ENCODE measurements at regions not wholly inside any gene's neighbourhood (a gene's known extent, or its start where the extent isn't known, plus 50 kb on each side); places are given as distances from the start of the nearest gene placed in this dataset.
"Not testable (repeated sequence)": the region's sequence is repeated elsewhere in the genome, so short reads cannot be mapped to it uniquely, and the experiment has no call there.

- peak; percentile 72 to 82 for ATAC-seq
- intact Hi-C loops (cut with DNase I) = loop anchor here in 1 of 4 donors (10.0 kb wide), 1 partner anchor 125 kb away; the partner anchor contains the start of gene ANO1
Measured at GRCh38 chr11:69949327-69949726, 128.8 kb upstream of the ANO1 start.

GRCh38 chr11:69950120-69950519, 128.0 kb upstream of the ANO1 start:
- no peaks in the 10 kb centered on the region for H3K27me3 ChIP-seq (ENCODE audit: control insufficient read depth, insufficient read depth)
- intact Hi-C loops (cut with DNase I) = no loop called here
- DNase-seq = no peak

More at GRCh38 chr11:69949327-69949726, 128.8 kb upstream of the ANO1 start:
- no peaks in the 10 kb centered on the region for H3K9me3 ChIP-seq (ENCODE audit: control insufficient read depth, low read length)
- no peak overlapping the region for H3K27ac ChIP-seq (ENCODE audit: low read length)
- whole genome bisulfite sequencing = 65% methylated on average over 6 of the region's 6 CpGs
- H3K4me3 ChIP-seq (ENCODE audit: low read length) = no peak overlapping the region
- H3K27me3 ChIP-seq (ENCODE audit: control insufficient read depth, insufficient read depth) = no peaks in the 10 kb centered on the region
- peak in 1 of 3 donors; percentile 71 for DNase-seq
- peaks cover 2% of the 10 kb centered on the region for H3K4me1 ChIP-seq (ENCODE audit: control insufficient read depth, insufficient read depth, low read length)

DNA sequence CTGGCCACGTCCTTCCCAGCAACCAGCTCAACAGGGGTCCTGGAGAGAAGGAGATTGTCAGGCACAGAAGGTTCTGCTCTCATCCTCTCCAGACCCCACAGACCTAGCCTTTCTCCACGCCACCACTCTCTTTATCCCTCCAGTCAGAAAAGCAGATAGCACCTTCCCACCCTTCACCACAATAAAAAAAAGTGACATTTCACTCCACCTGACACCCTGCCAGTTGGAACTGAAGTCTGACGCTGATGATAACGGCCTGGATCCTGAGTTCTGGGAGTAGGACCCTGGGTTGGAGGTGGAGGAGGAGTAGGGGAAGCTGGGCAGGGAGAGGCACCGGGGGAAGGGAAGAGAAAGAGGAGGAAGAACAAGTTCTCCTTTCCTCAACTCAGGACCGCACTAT, 127.5 kb upstream of the ANO1 start:
- Histone ChIP-seq H3K27me3 (ENCODE audit: control insufficient read depth, insufficient read depth) (no peaks in the 10 kb centered on the region), H3K4me3 (ENCODE audit: low read length) (no peak overlapping the region), H3K27ac (ENCODE audit: low read length) (no peak overlapping the region), H3K4me1 (ENCODE audit: control insufficient read depth, insufficient read depth, low read length) (peaks cover 2% of the 10 kb centered on the region), H3K9me3 (ENCODE audit: control insufficient read depth, low read length) (no peaks in the 10 kb centered on the region)
- no peak for DNase-seq
- 73% methylated on average over 6 of the region's 6 CpGs for WGBS
- ATAC-seq = no peak
- intact Hi-C loops (cut with DNase I) = no loop called here

More at GRCh38 chr11:69950120-69950519, 128.0 kb upstream of the ANO1 start:
- no peak overlapping the region for H3K4me3 ChIP-seq (ENCODE audit: low read length)
- peaks cover 2% of the 10 kb centered on the region for H3K4me1 ChIP-seq (ENCODE audit: control insufficient read depth, insufficient read depth, low read length)
- no peaks in the 10 kb centered on the region for H3K9me3 ChIP-seq (ENCODE audit: control insufficient read depth, low read length)
- WGBS = 72% methylated on average over 8 of the region's 8 CpGs
- no peak for ATAC-seq
- H3K27ac ChIP-seq (ENCODE audit: low read length) = no peak overlapping the region

DNA sequence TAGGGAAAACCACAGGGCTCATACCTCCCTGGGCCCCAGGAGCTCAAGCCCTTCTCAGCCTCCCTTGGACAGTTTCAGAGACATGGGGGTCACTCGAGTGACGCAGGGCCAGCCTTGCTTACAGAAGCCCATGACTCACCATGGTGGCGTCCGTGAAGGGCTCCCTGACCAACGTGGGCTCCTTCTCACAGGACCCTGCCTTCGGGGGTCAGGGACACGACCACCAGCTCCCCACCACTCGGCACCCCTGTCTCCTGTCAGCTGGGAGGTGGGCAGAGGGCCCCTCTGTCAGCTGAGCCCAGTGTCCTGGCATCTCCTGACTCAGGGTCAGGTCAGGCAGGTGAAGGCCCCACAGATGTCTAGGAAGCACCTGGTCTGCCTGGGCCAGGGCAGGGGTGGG, 126.3 kb upstream of the ANO1 start:
- Histone ChIP-seq H3K27ac (ENCODE audit: low read length) (no peak overlapping the region), H3K4me3 (ENCODE audit: low read length) (no peak overlapping the region), H3K27me3 (ENCODE audit: control insufficient read depth, insufficient read depth) (no peaks in the 10 kb centered on the region), H3K4me1 (ENCODE audit: control insufficient read depth, insufficient read depth, low read length) (peaks cover 2% of the 10 kb centered on the region), H3K9me3 (ENCODE audit: control insufficient read depth, low read length) (no peaks in the 10 kb centered on the region)
- intact Hi-C loops (cut with DNase I) = no loop called here
- no peak for DNase-seq
- ATAC-seq = no peak
- 89% methylated on average over 8 of the region's 8 CpGs for WGBS

DNA sequence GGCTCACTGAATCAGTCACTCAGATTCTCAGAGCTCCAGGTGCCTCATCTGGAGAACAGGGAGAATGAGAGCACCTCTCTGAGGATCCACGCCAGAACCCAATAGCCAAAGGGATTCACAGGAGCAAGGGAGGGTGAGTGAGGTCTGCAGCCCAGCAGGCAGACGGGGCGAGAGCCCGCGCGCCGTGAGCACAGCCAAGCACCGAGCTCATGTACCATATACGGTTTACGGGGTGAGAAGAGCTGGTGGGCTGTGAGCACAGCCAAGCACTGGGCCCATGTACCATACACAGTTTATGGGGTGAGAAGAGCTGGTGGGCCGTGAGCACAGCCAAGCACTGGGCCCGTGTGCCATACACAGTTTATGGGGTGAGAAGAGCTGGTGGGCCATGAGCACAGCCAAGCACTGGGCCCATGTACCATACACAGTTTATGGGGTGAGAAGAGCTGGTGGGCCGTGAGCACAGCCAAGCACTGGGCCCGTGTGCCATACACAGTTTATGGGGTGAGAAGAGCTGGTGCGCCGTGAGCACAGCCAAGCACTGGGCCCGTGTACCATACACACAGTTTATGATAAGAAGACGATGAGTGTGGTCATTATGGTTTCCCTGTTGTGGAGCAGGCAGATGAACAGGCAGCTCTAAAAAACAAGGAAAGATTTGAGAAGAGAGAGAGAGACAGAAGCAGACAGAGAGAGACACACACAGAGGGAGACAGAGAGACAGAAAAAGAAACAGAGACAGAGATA, 125.7 kb upstream of the ANO1 start:
- 94% methylated on average over 18 of the region's 18 CpGs for WGBS
- H3K9me3 ChIP-seq (ENCODE audit: control insufficient read depth, low read length); H3K27ac ChIP-seq (ENCODE audit: low read length); H3K4me1 ChIP-seq (ENCODE audit: control insufficient read depth, insufficient read depth, low read length); H3K4me3 ChIP-seq (ENCODE audit: low read length); H3K27me3 ChIP-seq (ENCODE audit: control insufficient read depth, insufficient read depth); ATAC-seq; DNase-seq; intact Hi-C loops (cut with DNase I): not testable (repeated sequence)

DNA sequence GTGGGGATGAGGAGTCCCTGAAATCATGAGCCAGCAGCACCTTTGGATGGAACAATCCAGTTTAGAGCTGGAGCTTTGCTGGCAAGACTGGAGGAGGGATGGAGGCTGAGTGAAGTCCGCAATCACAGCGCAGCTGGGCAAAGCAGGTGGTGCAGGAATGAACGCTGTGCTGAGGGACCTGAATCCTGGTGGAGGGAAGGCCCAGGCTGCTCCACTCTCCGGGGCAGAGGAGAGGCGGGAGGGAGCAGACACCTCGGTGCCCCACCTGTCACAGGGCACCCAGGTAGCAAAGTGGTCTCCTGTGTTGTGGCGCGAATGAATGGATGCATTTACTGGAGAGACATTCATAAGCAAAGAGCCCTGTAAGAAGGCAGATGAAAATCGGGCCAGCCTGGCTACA, 124.8 kb upstream of the ANO1 start:
- 85% methylated on average over 9 of the region's 9 CpGs for WGBS
- DNase-seq (no peak), ATAC-seq (no peak)
- intact Hi-C loops (cut with DNase I) = no loop called here
- Histone ChIP-seq H3K27ac (ENCODE audit: low read length) (no peak overlapping the region), H3K9me3 (ENCODE audit: control insufficient read depth, low read length) (no peaks in the 10 kb centered on the region), H3K27me3 (ENCODE audit: control insufficient read depth, insufficient read depth) (no peaks in the 10 kb centered on the region), H3K4me1 (ENCODE audit: control insufficient read depth, insufficient read depth, low read length) (peaks cover 2% of the 10 kb centered on the region), H3K4me3 (ENCODE audit: low read length) (no peak overlapping the region)

DNA sequence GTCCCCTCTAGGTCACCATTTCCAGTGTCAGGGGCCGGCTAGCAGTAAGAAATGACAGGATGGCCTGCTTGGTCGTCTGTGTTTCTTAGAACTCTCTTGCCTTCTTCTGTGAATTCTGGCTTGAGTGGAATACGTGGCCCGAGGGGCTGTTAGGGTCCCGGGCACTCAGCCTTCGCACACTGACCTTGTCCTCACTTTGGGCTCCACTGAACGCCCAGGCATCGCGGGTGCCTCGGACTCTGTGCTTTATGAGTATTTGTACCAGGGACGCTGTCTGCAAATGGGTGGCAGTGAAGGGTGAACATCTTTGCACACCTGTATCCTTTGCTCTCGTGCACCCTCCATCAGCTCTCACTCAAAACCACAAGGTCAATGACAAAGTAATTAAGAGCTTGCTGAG, 123.4 kb upstream of the ANO1 start:
- H3K27me3 ChIP-seq (ENCODE audit: control insufficient read depth, insufficient read depth) = no peaks in the 10 kb centered on the region
- peaks cover 2% of the 10 kb centered on the region for H3K9me3 ChIP-seq (ENCODE audit: control insufficient read depth, low read length)
- H3K27ac ChIP-seq (ENCODE audit: low read length) = no peak overlapping the region
- ATAC-seq = no peak
- no peak for DNase-seq
- H3K4me3 ChIP-seq (ENCODE audit: low read length) = no peak overlapping the region
- H3K4me1 ChIP-seq (ENCODE audit: control insufficient read depth, insufficient read depth, low read length) = no peaks in the 10 kb centered on the region
- intact Hi-C loops (cut with DNase I) = no loop called here
- 86% methylated on average over 12 of the region's 12 CpGs for WGBS

GRCh38 chr11:69956669-69957190, 121.4 kb upstream of the ANO1 start:
- ATAC-seq = no peak
- 90% methylated on average over 8 of the region's 8 CpGs for WGBS
- intact Hi-C loops (cut with DNase I) = no loop called here

GRCh38 chr11:69957849-69958248, 120.3 kb upstream of the ANO1 start:
- Histone ChIP-seq H3K4me1 (ENCODE audit: control insufficient read depth, insufficient read depth, low read length) (no peaks in the 10 kb centered on the region), H3K27me3 (ENCODE audit: control insufficient read depth, insufficient read depth) (no peaks in the 10 kb centered on the region), H3K9me3 (ENCODE audit: control insufficient read depth, low read length) (peaks cover 2% of the 10 kb centered on the region), H3K27ac (ENCODE audit: low read length) (no peak overlapping the region), H3K4me3 (ENCODE audit: low read length) (no peak overlapping the region)
- DNase-seq = no peak
- 79% methylated on average over 7 of the region's 7 CpGs for WGBS
- intact Hi-C loops (cut with DNase I) = no loop called here
- ATAC-seq = no peak

More at GRCh38 chr11:69956669-69957190, 121.4 kb upstream of the ANO1 start:
- no peak for DNase-seq
- Histone ChIP-seq H3K27me3 (ENCODE audit: control insufficient read depth, insufficient read depth) (no peaks in the 10 kb centered on the region), H3K4me1 (ENCODE audit: control insufficient read depth, insufficient read depth, low read length) (no peaks in the 10 kb centered on the region), H3K27ac (ENCODE audit: low read length) (no peak overlapping the region), H3K9me3 (ENCODE audit: control insufficient read depth, low read length) (peaks cover 2% of the 10 kb centered on the region), H3K4me3 (ENCODE audit: low read length) (no peak overlapping the region)

GRCh38 chr11:69958308-69958707, 119.8 kb upstream of the ANO1 start:
- intact Hi-C loops (cut with DNase I) = no loop called here
- Histone ChIP-seq H3K4me3 (ENCODE audit: low read length) (no peak overlapping the region), H3K27me3 (ENCODE audit: control insufficient read depth, insufficient read depth) (no peaks in the 10 kb centered on the region), H3K4me1 (ENCODE audit: control insufficient read depth, insufficient read depth, low read length) (no peaks in the 10 kb centered on the region), H3K27ac (ENCODE audit: low read length) (no peak overlapping the region), H3K9me3 (ENCODE audit: control insufficient read depth, low read length) (peaks cover 2% of the 10 kb centered on the region)
- WGBS = 43% methylated on average over 2 of the region's 2 CpGs
- no peak for DNase-seq
- no peak for ATAC-seq

- H3K9me3 ChIP-seq (ENCODE audit: control insufficient read depth, low read length) = peaks cover 2% of the 10 kb centered on the region
- intact Hi-C loops (cut with DNase I) = no loop called here
- 91% methylated on average over 8 of the region's 8 CpGs for WGBS
- no peaks in the 10 kb centered on the region for H3K4me1 ChIP-seq (ENCODE audit: control insufficient read depth, insufficient read depth, low read length)
- ATAC-seq = no peak
- no peak for DNase-seq
- H3K27me3 ChIP-seq (ENCODE audit: control insufficient read depth, insufficient read depth) = no peaks in the 10 kb centered on the region
- no peak overlapping the region for H3K27ac ChIP-seq (ENCODE audit: low read length)
- H3K4me3 ChIP-seq (ENCODE audit: low read length) = no peak overlapping the region
Measured at GRCh38 chr11:69959461-69959860, 118.7 kb upstream of the ANO1 start.

Measured in right cardiac atrium (tissue), 5 donors.